HPDE6-E6E7 (cell line): ENCODE measurements at regions not wholly inside any gene's neighbourhood (a gene's known extent, or its start where the extent isn't known, plus 50 kb on each side); places are given as distances from the start of the nearest gene placed in this dataset.

Experiments used
- DNase-seq: peaks from one replicate; pipeline ENCODE4 v3.0.0; 2011; ENCODE audit warnings: missing footprints; ENCODE audit errors: extremely low spot score

GRCh38 chr5:61686491-61687257 lies 354.6 kb downstream of the ZSWIM6 start:
- no peak for DNase-seq

DNA sequence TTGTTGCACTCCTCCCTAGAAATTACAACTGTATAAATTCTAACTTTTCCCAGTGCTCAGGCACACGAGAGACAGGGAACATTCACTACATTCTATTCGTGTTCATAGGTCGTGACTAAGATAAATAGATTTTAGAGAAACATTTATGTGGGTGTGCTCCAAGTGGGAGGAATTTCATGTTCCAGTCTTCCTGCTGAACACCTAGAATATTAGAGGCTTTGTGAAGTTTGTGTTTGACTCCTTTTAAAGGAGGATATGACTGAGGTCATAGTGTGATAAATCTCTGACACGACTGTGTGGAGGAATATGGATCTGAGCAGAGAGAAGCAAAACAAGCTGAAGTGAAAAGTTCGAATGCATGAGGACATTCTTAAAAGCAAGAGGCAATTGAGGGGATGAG lies 355.3 kb downstream of the ZSWIM6 start:
- DNase-seq, result no peak

- no peak for DNase-seq
These were observed 357.2 kb downstream of the ZSWIM6 start for GRCh38 chr5:61689153-61689846.

DNA sequence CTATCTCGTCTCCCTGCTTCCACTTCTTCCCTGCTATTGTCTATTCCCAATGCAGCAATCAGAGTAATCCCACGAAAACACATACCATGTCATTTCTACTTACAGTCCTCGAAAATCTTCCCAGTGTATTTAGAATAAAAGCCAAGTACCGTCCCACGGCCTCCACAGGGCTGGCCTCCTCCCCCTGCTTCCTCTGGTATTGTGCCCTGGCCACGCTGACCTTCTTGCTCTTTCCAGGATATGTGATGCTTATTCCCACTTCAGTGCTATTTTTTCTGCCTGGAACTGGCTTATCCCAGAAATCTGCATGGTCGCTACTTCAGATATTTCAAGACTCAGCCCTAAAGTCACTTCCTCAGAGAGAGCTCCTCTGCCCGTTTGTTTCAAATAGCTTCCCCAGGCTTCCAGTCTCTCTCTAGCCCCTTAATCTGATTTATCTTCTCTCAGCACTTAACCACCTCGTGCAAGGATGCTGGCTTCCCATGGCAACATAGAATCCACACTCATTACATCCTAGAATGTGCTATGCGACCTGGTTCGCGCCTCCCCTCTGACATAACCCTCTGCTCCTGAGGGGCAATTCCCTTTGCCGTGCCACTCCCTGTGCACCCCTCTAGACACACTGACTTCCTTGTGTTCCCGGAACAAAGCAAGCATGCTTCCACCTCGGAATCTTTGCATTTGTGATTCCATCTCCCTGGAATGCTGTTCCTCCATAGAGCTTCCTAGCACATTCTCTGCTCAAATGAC lies 365.9 kb downstream of the ZSWIM6 start:
- DNase-seq, result no peak

- no peak for DNase-seq
These were observed 370.0 kb downstream of the ZSWIM6 start for GRCh38 chr5:61701877-61702602.

- no peak for DNase-seq
These were observed 370.7 kb downstream of the ZSWIM6 start for GRCh38 chr5:61702784-61703183.

DNA sequence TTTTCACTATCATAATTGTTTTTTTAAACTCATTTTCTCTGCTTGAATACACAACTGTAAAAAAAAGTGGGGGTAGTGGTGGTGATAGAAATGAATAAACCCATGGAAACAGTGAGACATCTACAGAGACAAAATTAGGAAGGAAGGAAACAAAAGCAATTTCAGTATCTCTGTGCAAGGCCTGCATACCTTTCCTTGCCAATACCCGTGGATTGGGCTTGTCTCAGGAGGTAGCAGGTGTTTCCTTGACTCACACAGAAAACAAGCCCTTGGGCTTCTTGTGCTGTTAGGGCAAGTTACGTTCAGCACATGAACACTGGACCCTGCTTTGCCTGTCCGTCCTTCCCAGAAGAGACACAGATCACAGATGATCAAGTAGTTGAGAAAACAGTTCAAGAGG lies 372.2 kb downstream of the ZSWIM6 start:
- DNase-seq, result no peak

- no peak for DNase-seq
These were observed 374.7 kb downstream of the ZSWIM6 start for GRCh38 chr5:61706751-61707150.

- no peak for DNase-seq
These were observed 387.1 kb downstream of the ZSWIM6 start for GRCh38 chr5:61719124-61719523.

GRCh38 chr5:61720829-61721228 lies 388.8 kb downstream of the ZSWIM6 start:
- DNase-seq, result no peak

DNA sequence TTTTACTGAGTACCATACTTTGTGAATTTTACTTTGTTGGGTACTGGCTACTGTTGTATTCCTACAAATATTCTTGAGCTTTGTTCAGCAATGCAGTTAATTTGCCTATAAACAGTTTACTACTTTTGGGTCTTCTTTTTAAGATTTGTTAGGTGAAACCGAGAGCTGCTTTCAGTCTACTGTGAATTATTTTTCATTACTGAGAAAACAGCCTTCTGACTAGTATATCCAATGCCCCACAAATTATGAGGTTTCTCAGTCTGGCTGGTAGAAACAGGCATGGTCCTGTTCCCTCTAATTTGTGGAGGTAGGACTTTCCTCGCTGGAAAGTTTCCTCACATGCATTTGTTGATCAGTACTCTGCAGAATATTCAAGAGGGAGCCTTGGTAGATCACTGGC lies 392.0 kb downstream of the ZSWIM6 start:
- no peak for DNase-seq

GRCh38 chr5:61728287-61728686 lies 396.2 kb downstream of the ZSWIM6 start:
- no peak for DNase-seq

- DNase-seq, result no peak
These were observed 398.8 kb downstream of the ZSWIM6 start for GRCh38 chr5:61730866-61731265.

DNA sequence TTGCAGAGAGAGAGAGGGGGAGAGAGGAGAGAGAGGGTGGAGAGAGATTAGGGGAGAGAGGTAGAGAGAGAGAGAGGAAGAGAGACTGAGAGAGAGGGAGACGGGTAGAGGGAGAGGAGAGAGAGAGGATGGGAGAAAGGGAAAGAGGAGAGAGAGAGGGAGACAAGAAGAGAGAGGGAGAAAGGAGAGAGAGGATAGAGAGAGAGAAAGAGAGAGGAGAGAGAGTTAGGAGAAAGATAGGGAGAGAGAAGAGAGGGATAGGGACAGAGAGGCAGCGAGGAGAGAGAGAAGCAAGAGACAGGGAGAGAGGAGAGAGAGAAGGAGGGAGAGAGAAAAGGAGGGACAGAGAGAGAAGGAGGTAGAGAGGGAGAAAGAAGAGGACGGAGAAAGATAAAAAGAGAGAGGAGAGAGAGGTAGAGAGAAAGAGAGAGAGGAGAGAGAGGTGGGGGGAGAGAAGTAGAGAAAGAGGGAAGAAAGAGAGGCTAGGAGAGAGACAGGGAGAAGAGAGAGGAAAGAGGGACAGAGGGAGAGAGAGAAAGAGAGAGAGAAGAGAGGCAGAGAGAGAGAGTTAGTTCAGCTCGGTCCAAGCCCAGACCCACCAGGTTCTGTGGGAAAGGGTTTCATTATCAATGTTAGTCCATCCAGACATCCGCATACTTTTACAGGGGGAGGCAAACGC lies 399.3 kb downstream of the ZSWIM6 start:
- no peak for DNase-seq

- no peak for DNase-seq
These were observed 399.9 kb downstream of the ZSWIM6 start for GRCh38 chr5:61731946-61732314.

DNA sequence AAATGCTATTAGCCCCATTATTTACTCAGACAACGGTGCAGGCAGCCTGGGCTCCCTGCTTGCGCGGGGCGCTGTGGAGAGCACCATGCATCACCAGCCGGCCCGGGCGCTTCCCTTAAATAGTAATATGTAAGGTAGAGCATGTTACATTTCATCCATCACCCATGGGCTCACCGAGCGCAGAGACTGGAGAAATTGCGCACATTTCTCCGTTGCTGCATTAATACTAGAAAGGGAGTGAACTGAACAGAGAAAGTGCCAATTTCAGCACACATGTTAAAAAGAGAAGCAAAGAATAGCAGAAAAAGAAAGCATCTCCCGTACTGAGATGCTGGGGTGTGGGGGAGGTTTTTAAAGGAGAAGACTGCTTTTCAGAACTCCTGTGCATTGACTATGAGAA lies 400.3 kb downstream of the ZSWIM6 start:
- DNase-seq, result no peak

DNA sequence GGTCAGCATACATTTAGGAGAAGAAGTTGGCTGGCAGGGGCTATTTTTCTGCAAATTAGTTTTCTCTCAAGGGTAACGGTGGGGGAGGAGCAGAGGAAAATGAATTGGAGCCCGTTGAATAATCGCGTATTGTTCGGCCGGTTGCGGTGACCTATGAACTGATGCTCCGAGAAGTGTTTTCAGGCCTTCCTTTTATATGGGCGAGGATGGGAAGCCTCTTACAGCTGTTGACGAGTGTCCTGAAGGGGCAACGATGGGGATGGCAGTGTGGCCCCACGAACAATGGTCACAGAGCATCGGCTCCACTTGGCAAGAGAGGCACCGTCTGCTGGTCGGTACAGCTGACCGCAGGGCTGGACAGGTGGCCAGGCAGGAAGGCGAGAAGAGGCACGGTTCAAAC lies 400.7 kb downstream of the ZSWIM6 start:
- no peak for DNase-seq

DNA sequence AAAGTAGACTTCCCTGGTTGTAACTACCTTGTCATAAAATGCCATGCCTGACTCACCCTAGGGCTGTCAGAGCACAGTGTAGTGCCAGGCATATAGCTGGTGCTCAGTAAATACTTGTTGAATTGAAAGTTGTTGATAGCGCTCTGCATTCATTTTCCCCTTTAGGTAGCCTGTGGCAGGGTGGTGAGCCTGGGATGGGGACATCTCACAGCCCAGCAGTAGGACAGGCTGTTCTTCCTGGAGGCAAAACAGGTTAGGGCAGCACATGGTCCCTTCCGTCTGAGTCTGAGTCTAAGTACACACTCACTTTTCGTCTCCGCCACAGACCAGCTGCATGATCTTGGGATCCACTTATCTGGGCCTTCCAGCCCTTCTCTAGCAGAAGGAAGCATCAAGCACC lies 401.9 kb downstream of the ZSWIM6 start:
- DNase-seq, result no peak

DNA sequence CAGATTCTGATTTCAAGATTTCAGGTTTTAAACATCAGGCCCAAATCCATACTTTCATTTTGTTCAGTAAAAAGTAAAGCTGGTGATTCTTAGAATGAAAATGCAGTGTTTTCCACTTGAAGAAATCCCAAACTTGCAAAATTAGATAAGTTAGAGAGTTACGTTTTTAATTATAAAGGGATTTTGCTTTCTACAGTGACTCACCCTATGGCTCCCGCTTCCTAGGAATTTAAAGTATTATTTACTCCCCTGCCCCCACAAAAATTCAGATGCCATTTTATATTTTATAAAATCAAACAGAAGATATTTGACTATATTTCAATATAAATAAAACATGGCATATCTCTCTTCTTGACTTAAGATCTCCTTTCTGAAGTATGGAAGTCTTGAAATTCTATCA lies 402.9 kb downstream of the ZSWIM6 start:
- DNase-seq, result no peak

- no peak for DNase-seq
These were observed 403.5 kb downstream of the ZSWIM6 start for GRCh38 chr5:61735531-61735930.

- DNase-seq, result no peak
These were observed 403.9 kb downstream of the ZSWIM6 start for GRCh38 chr5:61735995-61736394.
